ENCODE measurements at regions not wholly inside any gene's neighbourhood (a gene's known extent, or its start where the extent isn't known, plus 50 kb on each side); places are given as distances from the start of the nearest gene placed in this dataset.

DNA sequence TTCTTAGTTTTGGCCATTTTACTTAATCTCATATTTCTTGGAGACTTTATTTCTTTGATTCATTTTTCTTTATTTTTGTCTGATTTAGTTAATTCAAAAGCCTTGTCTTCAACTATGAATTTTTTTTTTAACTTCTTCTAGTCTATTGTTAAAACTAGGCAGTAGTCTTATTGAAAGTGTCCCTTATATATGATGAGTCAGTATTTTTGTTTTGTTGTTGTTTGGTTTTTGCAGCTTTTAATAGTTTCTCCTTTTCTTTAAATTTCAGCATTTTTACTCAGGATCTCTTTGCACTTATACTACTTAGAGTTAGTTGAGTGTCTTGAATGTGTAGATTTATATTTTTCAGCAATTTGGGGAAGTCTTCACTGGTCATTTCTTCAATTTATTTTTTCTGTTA is 758.5 kb upstream of the CDH8 start:
- TF ChIP-seq, protein P1, sequence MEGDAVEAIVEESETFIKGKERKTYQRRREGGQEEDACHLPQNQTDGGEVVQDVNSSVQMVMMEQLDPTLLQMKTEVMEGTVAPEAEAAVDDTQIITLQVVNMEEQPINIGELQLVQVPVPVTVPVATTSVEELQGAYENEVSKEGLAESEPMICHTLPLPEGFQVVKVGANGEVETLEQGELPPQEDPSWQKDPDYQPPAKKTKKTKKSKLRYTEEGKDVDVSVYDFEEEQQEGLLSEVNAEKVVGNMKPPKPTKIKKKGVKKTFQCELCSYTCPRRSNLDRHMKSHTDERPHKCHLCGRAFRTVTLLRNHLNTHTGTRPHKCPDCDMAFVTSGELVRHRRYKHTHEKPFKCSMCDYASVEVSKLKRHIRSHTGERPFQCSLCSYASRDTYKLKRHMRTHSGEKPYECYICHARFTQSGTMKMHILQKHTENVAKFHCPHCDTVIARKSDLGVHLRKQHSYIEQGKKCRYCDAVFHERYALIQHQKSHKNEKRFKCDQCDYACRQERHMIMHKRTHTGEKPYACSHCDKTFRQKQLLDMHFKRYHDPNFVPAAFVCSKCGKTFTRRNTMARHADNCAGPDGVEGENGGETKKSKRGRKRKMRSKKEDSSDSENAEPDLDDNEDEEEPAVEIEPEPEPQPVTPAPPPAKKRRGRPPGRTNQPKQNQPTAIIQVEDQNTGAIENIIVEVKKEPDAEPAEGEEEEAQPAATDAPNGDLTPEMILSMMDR (IDR thresholded peaks at IDR 0.05) = no peak

DNA sequence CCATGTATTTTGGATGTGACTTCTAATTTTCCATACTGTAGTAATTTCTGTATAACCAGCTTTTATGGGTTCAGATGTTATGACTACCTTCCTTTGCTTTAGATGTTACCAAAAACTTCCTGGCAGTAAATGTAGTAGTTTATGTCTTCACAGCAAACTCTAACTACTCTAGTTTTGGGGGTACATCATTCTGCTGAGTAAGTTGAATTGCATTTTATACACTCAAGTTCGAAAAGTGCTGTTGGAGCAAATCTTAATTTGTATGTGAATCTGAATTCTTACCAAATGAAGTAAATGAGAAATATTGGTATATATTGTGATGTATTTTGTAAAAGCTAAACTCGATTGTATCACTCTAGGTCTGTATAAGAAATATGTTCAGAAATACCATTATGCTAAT is 728.3 kb upstream of the CDH8 start:
- TF ChIP-seq, protein P1 (IDR thresholded peaks at IDR 0.05) = no peak

DNA sequence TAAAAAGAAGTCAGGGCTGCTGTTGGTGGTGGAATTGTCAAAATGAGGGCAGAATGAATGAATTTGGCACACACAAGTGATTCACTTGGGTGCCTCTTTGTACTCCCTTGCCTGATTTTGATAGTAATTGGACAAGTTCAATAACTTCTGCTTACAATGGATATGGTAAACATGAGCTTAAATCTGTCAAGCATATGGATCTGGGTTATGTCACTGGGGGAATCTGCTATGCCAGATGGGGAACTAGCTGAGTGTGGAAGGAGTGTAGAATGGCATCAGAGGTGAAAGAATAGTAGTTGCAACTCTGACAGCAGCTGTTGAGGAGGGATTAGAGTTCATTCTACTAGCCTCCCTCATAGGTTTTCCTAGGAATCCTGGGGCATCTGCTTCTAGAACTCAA is 724.2 kb upstream of the CDH8 start:
- TF ChIP-seq, protein P1 (IDR thresholded peaks at IDR 0.05) = no peak

DNA sequence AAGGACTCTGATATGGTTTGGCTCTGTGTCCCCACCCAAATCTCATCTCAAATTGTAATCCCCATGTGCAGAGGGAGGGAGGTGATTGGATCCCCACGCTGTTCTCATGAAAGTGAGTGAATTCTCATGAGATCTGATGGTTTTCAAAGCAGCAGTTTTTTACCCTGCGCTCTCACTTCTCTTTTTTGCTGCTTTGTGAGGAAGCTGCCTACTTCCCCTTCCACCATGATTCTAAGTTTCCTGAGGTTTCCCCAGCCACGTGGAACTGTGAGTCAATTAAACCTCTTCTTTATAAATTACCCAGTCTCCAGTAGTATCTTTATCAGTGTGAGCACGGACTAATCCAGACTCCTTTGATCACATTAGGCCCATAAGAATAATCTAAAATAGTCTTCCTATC is 719.7 kb upstream of the CDH8 start:
- TF ChIP-seq, protein P1 (IDR thresholded peaks at IDR 0.05) = no peak

DNA sequence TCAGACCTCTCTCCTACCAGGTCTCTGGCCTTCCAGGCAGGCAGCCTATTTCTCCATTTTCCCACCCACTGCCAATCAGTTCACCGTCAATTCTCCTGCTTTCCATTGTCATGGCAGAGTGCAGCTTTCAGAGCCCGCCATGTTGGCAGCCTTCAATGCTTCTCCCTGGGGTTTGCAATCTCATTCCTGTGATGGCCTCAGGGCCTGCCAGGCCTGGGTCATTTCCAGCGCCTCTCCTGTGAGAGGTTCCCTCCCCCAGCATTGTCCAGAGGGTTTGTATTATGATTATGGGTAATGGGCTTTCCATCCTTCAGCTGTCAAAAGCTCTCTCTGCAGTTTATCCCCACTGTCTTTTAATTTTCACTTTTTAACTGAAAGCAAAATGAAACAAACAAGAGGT is 716.6 kb upstream of the CDH8 start:
- TF ChIP-seq, protein P1 (IDR thresholded peaks at IDR 0.05) = no peak

DNA sequence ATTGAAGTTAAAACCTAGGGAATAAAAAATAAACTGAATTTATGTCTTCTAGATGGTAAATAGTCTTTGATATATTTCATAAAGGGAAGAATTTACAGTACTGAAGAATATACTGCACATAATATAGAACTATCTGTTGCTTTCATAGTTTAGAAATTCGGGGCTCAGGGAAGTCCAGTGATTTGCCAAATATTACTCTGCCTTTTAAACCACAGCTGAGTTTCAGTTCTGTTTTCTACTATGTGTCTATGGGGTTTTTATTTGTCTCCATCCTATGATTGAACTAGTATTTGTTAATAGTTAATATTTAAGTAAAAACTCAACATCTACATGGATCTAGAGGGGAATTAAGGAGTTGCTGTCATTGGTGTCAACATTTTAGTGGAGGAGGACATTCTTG is 715.0 kb upstream of the CDH8 start:
- TF ChIP-seq, protein P1 (IDR thresholded peaks at IDR 0.05) = no peak

DNA sequence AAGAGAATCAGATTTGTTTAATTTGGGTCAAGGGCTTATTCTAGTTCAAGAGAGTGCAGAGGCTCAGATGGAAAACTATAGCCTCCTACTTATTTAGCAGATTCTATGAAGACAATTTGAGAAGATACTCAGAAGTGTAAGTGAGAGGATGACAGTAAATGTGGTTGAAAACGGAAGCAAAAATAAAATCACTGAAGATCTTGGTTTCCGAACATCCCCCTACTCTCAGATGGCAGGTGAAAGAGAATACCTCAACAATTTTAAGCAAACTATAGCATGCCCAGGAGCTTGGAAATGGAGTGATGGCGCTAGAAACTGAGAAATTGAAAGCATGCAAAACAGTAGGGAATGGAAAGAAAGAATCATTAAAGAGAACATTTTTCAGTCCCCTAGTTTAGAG is 705.5 kb upstream of the CDH8 start:
- TF ChIP-seq, protein P1 (IDR thresholded peaks at IDR 0.05) = no peak

DNA sequence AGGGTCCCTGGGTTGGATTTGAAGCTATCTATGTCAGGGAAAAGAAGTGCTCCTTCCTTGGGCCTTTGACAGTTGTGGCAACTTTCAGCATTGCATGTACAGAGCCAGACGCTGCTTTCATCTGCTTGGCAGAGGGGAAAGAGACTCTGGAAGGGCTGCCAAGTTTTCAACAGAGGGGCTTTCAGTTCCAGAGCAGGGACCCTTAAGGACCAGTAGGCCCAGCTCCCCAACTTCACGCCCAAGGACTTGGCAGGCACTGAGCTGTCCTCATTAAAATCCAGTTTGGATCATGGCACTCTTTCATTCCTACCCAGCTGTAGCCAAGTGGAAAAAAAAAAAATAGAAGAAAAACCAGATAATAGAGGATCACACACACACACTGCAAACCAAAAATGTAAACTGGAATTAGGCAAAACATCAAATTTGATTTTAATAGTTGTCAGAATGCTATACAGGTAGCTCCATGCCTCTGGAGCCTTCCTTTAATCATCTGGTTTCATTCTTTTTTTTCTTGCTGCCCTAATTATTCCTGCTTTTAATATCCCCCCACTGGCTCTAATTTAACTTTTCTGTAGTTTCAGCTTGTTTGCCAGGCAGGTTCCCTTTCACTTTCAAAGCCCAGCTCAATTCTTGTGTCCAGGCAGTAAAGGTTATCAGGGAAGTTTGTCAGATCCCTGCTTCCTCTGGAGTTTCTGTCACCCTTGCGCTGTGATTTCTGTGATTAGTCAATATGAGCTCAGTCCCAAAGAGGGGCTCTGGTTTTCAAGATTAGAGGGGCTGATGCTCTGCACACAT is 702.6 kb upstream of the CDH8 start:
- TF ChIP-seq, protein P1 (IDR thresholded peaks at IDR 0.05) = no peak
